22Rv1 (cell line): ENCODE measurements at regions not wholly inside any gene's neighbourhood (a gene's known extent, or its start where the extent isn't known, plus 50 kb on each side); places are given as distances from the start of the nearest gene placed in this dataset.

Experiments
- H3K27ac ChIP-seq: fragments of 450-650 bp; 2 replicates; pipeline ENCODE4 v1.5.1; 2017
- ZFX ChIP-seq: fragments of 450-650 bp; IDR thresholded peaks from 2 replicates; pipeline ENCODE4 v1.6.1; 2017; ENCODE audit warnings: antibody characterized with exemption, borderline replicate concordance
- TF ChIP-seq, protein P1 (sequence below): fragments of 450-650 bp; IDR thresholded peaks from 2 replicates; pipeline ENCODE4 v1.5.1; 2017; ENCODE audit warnings: mild to moderate bottlenecking

DNA sequence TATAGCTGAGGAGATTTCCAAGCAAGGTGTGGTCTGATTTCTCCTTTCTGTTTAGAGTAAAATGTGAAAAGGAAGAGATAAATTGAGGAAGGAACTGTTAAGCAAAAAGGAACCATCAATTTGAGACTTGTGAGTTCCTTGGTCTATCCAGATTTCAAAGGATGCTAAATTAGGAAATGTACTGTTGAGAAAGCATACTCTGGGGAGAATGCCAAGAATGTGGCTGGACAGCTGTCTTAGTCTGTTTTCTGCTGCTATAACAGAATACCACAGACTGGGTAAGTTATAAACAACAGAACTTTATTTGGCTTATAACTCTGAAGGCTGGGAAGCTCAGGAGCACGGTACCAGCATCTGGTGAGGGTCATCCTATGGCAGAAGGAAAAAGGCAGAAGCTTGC lies 1097.2 kb downstream of the TDRD15 start:
- no peak for TF ChIP-seq ZFX
- TF ChIP-seq, protein P1, sequence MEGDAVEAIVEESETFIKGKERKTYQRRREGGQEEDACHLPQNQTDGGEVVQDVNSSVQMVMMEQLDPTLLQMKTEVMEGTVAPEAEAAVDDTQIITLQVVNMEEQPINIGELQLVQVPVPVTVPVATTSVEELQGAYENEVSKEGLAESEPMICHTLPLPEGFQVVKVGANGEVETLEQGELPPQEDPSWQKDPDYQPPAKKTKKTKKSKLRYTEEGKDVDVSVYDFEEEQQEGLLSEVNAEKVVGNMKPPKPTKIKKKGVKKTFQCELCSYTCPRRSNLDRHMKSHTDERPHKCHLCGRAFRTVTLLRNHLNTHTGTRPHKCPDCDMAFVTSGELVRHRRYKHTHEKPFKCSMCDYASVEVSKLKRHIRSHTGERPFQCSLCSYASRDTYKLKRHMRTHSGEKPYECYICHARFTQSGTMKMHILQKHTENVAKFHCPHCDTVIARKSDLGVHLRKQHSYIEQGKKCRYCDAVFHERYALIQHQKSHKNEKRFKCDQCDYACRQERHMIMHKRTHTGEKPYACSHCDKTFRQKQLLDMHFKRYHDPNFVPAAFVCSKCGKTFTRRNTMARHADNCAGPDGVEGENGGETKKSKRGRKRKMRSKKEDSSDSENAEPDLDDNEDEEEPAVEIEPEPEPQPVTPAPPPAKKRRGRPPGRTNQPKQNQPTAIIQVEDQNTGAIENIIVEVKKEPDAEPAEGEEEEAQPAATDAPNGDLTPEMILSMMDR: no peak

DNA sequence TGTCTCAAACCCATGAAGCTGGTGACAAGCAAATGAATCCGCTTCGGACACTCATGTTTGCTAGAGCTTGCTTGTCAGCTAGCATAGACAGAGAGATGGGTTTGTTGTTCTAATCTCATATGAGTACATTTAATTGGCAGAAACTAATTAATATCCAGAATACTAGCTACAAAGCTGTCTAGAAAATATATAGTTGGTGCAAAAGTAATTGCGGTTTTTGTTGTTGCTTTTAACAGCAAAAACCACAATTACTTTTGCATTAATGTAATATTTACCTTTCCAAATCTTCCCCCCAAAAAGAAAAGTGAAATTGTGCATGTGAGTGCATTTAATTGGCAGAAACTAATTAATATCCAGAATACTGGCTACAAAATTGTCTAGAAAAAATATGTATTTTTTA lies 1115.2 kb downstream of the TDRD15 start:
- TF ChIP-seq, protein P1: no peak
- TF ChIP-seq ZFX: no peak
- no peak overlapping the region for H3K27ac ChIP-seq

More for the DNA sequence above, 1097.2 kb downstream of the TDRD15 start:
- no peak overlapping the region for H3K27ac ChIP-seq

DNA sequence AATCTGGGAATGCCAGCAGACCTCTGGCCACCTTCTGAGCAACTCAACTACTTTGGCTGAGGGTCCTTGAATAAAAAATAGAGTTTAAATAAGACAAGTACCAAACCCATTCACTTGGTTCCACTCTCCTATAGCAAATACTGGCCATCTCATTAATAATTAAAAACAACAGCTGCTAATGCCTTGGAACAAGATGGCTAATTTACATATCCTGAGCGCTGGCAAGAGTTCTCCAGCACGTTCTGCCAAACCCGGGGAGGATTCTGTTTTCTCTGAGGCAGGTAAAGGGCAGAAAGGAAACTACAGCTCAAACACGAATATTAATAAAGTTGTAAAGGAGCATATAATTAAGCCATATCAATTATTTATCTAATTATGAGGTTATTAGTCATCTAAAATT lies 1123.7 kb downstream of the TDRD15 start:
- H3K27ac ChIP-seq: no peak overlapping the region
- TF ChIP-seq, protein P1: no peak
- no peak for TF ChIP-seq ZFX

DNA sequence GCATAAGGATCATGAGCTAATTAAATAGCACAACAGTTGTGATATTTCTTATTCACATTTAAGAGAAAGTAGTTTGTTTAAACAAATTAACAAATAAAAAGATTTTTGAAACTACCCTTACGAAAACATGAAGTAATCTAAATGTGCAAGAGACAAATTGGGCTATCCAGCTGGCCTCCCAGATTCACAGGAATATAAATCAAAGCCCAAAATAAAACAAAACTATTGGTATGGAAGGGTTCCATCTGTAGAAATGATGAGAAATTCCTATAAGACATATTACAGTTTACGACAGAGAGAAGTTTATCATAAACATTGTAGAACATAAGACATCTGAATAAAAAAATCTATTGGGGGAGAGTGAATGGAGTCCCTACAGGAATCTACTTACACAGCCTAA lies 1125.1 kb downstream of the TDRD15 start:
- TF ChIP-seq, protein P1: no peak
- no peak for TF ChIP-seq ZFX
- no peak overlapping the region for H3K27ac ChIP-seq

DNA sequence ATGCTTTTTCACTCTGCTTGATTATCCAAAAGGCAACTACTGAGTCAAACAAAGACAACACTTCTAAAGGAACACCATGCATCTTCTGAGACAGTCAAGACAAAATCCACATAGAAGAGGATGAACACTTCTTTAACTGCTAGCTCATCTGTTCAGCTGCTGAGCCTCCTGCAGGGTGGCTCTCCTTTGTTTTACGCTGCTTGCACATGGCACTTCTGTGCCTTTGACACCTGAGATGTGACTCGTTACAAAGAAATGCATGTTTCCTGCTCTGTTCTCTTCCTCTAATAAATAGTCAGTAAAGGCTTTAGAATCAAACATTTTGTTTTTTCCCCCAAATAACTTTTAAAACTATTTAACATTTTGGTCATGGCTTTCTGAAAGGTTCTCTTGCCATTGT lies 1129.4 kb downstream of the TDRD15 start:
- TF ChIP-seq, protein P1: no peak
- TF ChIP-seq ZFX: no peak
- no peak overlapping the region for H3K27ac ChIP-seq

DNA sequence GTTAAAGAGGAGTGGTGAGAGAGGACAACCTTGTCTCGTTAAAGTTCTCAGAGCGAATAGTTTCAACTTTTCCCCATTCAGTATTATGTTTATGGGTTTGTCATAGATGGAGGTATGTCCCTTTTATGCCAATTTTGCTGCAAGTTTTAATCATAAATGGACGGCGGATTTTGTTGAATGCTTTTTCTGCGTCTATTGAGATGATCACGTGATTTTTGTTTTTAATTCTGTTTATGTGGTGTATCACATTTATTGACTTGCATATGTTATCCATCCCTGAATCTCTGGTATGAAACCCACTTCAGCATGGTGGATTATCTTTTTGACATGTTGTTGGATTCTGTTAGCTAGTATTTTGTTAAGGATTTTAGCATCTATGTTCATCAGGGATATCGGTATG lies 1123.8 kb upstream of the KLHL29 start:
- H3K27ac ChIP-seq: no peak overlapping the region
- TF ChIP-seq, protein P1: no peak
- no peak for TF ChIP-seq ZFX

DNA sequence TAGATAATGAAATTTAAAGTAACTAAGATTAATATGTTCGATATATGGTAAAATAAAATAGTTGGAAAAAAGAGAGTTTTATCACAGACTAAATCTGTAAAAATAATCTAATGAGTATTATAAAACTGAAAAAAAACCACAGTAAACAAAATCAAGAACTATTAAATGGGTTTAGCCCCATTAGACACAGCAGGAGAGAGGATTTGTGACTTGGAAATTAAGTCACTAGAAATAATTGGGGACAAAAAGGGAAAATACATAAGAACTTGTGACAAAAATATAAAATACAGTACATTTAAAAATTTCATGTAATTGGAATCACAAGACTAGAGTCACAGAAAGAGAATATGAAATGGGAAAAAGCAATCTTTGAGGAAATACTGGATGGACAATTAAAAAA lies 1114.6 kb upstream of the KLHL29 start:
- H3K27ac ChIP-seq: no peak overlapping the region
- TF ChIP-seq, protein P1: no peak
- TF ChIP-seq ZFX: no peak

DNA sequence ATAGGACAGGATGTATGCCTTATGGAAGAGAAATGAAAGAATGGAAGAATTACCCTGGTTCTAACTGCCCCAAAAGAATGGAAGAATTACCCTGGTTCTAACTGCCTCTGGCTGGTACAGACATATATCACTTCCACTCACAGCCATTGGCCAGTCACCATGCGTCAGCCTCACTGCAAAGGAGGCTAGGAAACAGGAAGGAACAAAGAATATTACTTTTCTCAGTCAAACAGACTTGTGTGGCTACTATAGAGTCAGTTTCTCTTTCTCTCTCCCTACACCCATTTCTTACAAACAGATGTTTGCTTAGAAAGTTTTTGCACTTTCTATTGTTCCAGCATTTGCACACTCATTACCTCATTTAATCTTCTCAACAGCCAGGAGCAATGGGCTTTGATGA lies 1111.1 kb upstream of the KLHL29 start:
- H3K27ac ChIP-seq: no peak overlapping the region
- no peak for TF ChIP-seq ZFX
- TF ChIP-seq, protein P1: no peak
